ENCODE measurements at regions not wholly inside any gene's neighbourhood (a gene's known extent, or its start where the extent isn't known, plus 50 kb on each side); places are given as distances from the start of the nearest gene placed in this dataset.

DNA sequence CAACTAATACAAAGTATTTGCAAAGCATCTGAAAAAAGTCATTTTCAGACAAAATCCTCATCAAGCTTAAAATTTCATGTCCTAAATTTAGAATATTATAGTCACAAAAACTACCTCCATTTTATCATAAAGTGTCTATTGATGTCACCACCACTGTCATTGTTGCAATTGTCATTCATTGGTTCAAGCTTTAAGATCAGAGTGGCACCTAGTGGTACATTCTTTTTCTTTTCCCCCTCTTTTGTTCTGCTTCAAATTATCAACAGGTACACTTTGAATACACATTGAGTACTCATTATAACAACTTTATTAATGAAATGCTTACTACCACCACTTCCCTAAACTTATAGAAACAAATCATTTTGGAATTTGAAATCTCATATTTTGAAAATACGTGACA, 379.8 kb downstream of the SEC23A start:
- TF ChIP-seq, protein P1, sequence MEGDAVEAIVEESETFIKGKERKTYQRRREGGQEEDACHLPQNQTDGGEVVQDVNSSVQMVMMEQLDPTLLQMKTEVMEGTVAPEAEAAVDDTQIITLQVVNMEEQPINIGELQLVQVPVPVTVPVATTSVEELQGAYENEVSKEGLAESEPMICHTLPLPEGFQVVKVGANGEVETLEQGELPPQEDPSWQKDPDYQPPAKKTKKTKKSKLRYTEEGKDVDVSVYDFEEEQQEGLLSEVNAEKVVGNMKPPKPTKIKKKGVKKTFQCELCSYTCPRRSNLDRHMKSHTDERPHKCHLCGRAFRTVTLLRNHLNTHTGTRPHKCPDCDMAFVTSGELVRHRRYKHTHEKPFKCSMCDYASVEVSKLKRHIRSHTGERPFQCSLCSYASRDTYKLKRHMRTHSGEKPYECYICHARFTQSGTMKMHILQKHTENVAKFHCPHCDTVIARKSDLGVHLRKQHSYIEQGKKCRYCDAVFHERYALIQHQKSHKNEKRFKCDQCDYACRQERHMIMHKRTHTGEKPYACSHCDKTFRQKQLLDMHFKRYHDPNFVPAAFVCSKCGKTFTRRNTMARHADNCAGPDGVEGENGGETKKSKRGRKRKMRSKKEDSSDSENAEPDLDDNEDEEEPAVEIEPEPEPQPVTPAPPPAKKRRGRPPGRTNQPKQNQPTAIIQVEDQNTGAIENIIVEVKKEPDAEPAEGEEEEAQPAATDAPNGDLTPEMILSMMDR (IDR thresholded peaks at IDR 0.05; ENCODE audit: low read depth, low read length): peak; percentile 15; the same call in 1 of the 2 replicates
- TF ChIP-seq EZH2phosphoT487 (IDR thresholded peaks at IDR 0.05; ENCODE audit: low read depth): no peak

All from OCI-LY3 (cell line).